Endothelial cell (in vitro differentiated cells): ENCODE measurements at regions not wholly inside any gene's neighbourhood (a gene's known extent, or its start where the extent isn't known, plus 50 kb on each side); places are given as distances from the start of the nearest gene placed in this dataset.

Experiments
- DNase-seq: peaks from one replicate; pipeline ENCODE4 v3.0.0; 2021; ENCODE audit warnings: low spot score
- H3K27ac Mint-ChIP-seq: one replicate; pipeline ENCODE4 v1.8.0; 2021; ENCODE audit warnings: mixed read lengths, inconsistent platforms; ENCODE audit not compliant: unreplicated experiment
- H3K27me3 Mint-ChIP-seq: one replicate; pipeline ENCODE4 v1.8.0; 2021; ENCODE audit warnings: mild to moderate bottlenecking, moderate library complexity, mixed read lengths, inconsistent platforms; ENCODE audit not compliant: unreplicated experiment
- H3K36me3 Mint-ChIP-seq: one replicate; pipeline ENCODE4 v1.8.0; 2021; ENCODE audit warnings: mild to moderate bottlenecking, low read depth, mixed read lengths, inconsistent platforms; ENCODE audit not compliant: unreplicated experiment
- H3K4me1 Mint-ChIP-seq: one replicate; pipeline ENCODE4 v1.8.0; 2021; ENCODE audit warnings: mild to moderate bottlenecking, mixed read lengths, inconsistent platforms; ENCODE audit not compliant: unreplicated experiment
- H3K4me3 Mint-ChIP-seq: one replicate; pipeline ENCODE4 v1.8.0; 2021; ENCODE audit warnings: mild to moderate bottlenecking, mixed read lengths, inconsistent platforms; ENCODE audit not compliant: unreplicated experiment
- H3K9me3 Mint-ChIP-seq: one replicate; pipeline ENCODE4 v1.8.0; 2021; ENCODE audit warnings: mixed read lengths, inconsistent platforms; ENCODE audit not compliant: unreplicated experiment
- CTCF ChIP-seq: fragments of 200-600 bp; sonication (generic); IDR thresholded peaks from one replicate; pipeline ENCODE4 v1.5.0; 2021; ENCODE audit warnings: antibody characterized with exemption; ENCODE audit not compliant: unreplicated experiment

GRCh38 chr6:47922391-47922790 lies 140.6 kb downstream of the OPN5 start:
- no peak for DNase-seq

GRCh38 chr6:47919875-47920274 lies 138.0 kb downstream of the OPN5 start:
- H3K36me3 Mint-ChIP-seq = peaks cover 13% of the 10 kb centered on the region
- H3K4me3 Mint-ChIP-seq = no peak overlapping the region
- TF ChIP-seq CTCF = no peak
- H3K27me3 Mint-ChIP-seq = no peaks in the 10 kb centered on the region
- peaks cover 3% of the 10 kb centered on the region for H3K4me1 Mint-ChIP-seq
- no peak for DNase-seq
- H3K27ac Mint-ChIP-seq = no peak overlapping the region
- H3K9me3 Mint-ChIP-seq = no peaks in the 10 kb centered on the region

More at GRCh38 chr6:47922391-47922790, 140.6 kb downstream of the OPN5 start:
- peaks cover 13% of the 10 kb centered on the region for H3K36me3 Mint-ChIP-seq
- H3K27ac Mint-ChIP-seq = no peak overlapping the region
- no peak for TF ChIP-seq CTCF
- no peak overlapping the region for H3K4me3 Mint-ChIP-seq
- peaks cover 3% of the 10 kb centered on the region for H3K4me1 Mint-ChIP-seq
- H3K27me3 Mint-ChIP-seq = no peaks in the 10 kb centered on the region
- no peaks in the 10 kb centered on the region for H3K9me3 Mint-ChIP-seq

- DNase-seq = no peak
- Mint-ChIP-seq H3K27me3 (no peaks in the 10 kb centered on the region), H3K36me3 (peaks cover 13% of the 10 kb centered on the region), H3K4me1 (peaks cover 3% of the 10 kb centered on the region), H3K4me3 (no peak overlapping the region), H3K9me3 (no peaks in the 10 kb centered on the region), H3K27ac (no peak overlapping the region)
- no peak for TF ChIP-seq CTCF
Observed at GRCh38 chr6:47917811-47918210, 136.0 kb downstream of the OPN5 start.

- H3K27ac Mint-ChIP-seq = no peak overlapping the region
- H3K36me3 Mint-ChIP-seq = peaks cover 13% of the 10 kb centered on the region
- no peak for DNase-seq
- H3K4me1 Mint-ChIP-seq = peaks cover 3% of the 10 kb centered on the region
- no peaks in the 10 kb centered on the region for H3K9me3 Mint-ChIP-seq
- H3K4me3 Mint-ChIP-seq = no peak overlapping the region
- H3K27me3 Mint-ChIP-seq = peaks cover 2% of the 10 kb centered on the region
- TF ChIP-seq CTCF = no peak
Observed at GRCh38 chr6:47917202-47917601, 135.4 kb downstream of the OPN5 start.

- H3K4me3 Mint-ChIP-seq = no peak overlapping the region
- peaks cover 3% of the 10 kb centered on the region for H3K4me1 Mint-ChIP-seq
- H3K9me3 Mint-ChIP-seq = no peaks in the 10 kb centered on the region
- H3K27ac Mint-ChIP-seq = no peak overlapping the region
- H3K36me3 Mint-ChIP-seq = peaks cover 8% of the 10 kb centered on the region
- DNase-seq = no peak
- H3K27me3 Mint-ChIP-seq = peaks cover 2% of the 10 kb centered on the region
- TF ChIP-seq CTCF = no peak
Observed at GRCh38 chr6:47915017-47915416, 133.2 kb downstream of the OPN5 start.
